Activated B cell treated with CpG ODN at 0.5 μM for 24 hours (primary cell): ENCODE measurements at regions not wholly inside any gene's neighbourhood (a gene's known extent, or its start where the extent isn't known, plus 50 kb on each side); places are given as distances from the start of the nearest gene placed in this dataset.

Experiments used
- ATAC-seq: fragments of 200-7000 bp; cut with Tn5 transposase; one replicate; pipeline ENCODE4 v1.10.0; 2021; ENCODE audit warnings: low read depth, mild to moderate bottlenecking, moderate library complexity
- CTCF ChIA-PET: fragments of 350-600 bp; sonication (Branson Sonifier 250); formaldehyde crosslinking; loops from one replicate; lab custom pipeline; 2021; ENCODE audit warnings: antibody characterized with exemption; lab: Charles Lee
- POLR2A ChIA-PET: fragments of 350-600 bp; sonication (Branson Sonifier 250); formaldehyde crosslinking; loops from one replicate; lab custom pipeline; 2021; ENCODE audit warnings: antibody characterized with exemption; lab: Charles Lee
- DNase-seq: peaks from one replicate; pipeline ENCODE4 v3.0.0; 2022
- H3K27ac Mint-ChIP-seq: one replicate; pipeline ENCODE4 v1.8.0; 2020; ENCODE audit warnings: mixed read lengths
- H3K27me3 Mint-ChIP-seq: one replicate; pipeline ENCODE4 v1.8.0; 2021; ENCODE audit warnings: mixed read lengths
- H3K36me3 Mint-ChIP-seq: one replicate; pipeline ENCODE4 v1.8.0; 2021; ENCODE audit warnings: low read depth, mixed read lengths
- H3K4me1 Mint-ChIP-seq: one replicate; pipeline ENCODE4 v1.8.0; 2021; ENCODE audit warnings: mixed read lengths
- H3K4me3 Mint-ChIP-seq: one replicate; pipeline ENCODE4 v1.8.0; 2020; ENCODE audit warnings: mild to moderate bottlenecking, mixed read lengths
- H3K9me3 Mint-ChIP-seq: one replicate; pipeline ENCODE4 v1.8.0; 2020; ENCODE audit warnings: mixed read lengths
- CTCF ChIP-seq: fragments of 200-600 bp; IDR thresholded peaks from one replicate; pipeline ENCODE4 v1.8.0; 2022; ENCODE audit warnings: antibody characterized with exemption, mild to moderate bottlenecking
- intact Hi-C: fragments of 100-400 bp; cut with micrococcal nuclease; formaldehyde crosslinking; loops from one replicate; pipeline ENCODE4 v1.15.1; 2024

GRCh38 chr20:7301807-7302206 lies 534.3 kb downstream of the BMP2 start:
- H3K27me3 Mint-ChIP-seq = no peaks in the 10 kb centered on the region
- ChIA-PET POLR2A (no interaction called here), CTCF (no interaction called here)
- TF ChIP-seq CTCF = no peak
- H3K9me3 Mint-ChIP-seq = peaks cover 2% of the 10 kb centered on the region
- no peak overlapping the region for H3K4me3 Mint-ChIP-seq
- DNase-seq (no peak), ATAC-seq (no peak)
- no peak overlapping the region for H3K27ac Mint-ChIP-seq
- H3K4me1 Mint-ChIP-seq = no peaks in the 10 kb centered on the region
- intact Hi-C loops = no loop called here
- H3K36me3 Mint-ChIP-seq = no peaks in the 10 kb centered on the region

GRCh38 chr20:7302250-7302649 lies 534.8 kb downstream of the BMP2 start:
- no peak overlapping the region for H3K4me3 Mint-ChIP-seq
- no peak overlapping the region for H3K27ac Mint-ChIP-seq
- CTCF ChIA-PET = no interaction called here
- H3K4me1 Mint-ChIP-seq = no peaks in the 10 kb centered on the region
- no peak for TF ChIP-seq CTCF
- peaks cover 2% of the 10 kb centered on the region for H3K9me3 Mint-ChIP-seq
- POLR2A ChIA-PET = no interaction called here
- ATAC-seq = no peak
- H3K36me3 Mint-ChIP-seq = no peaks in the 10 kb centered on the region
- intact Hi-C loops = no loop called here
- no peak for DNase-seq
- no peaks in the 10 kb centered on the region for H3K27me3 Mint-ChIP-seq

GRCh38 chr20:7305976-7306375 lies 538.5 kb downstream of the BMP2 start:
- Mint-ChIP-seq H3K4me1 (no peaks in the 10 kb centered on the region), H3K9me3 (no peaks in the 10 kb centered on the region), H3K27ac (no peak overlapping the region), H3K36me3 (no peaks in the 10 kb centered on the region), H3K27me3 (no peaks in the 10 kb centered on the region), H3K4me3 (no peak overlapping the region)
- CTCF ChIA-PET = no interaction called here
- POLR2A ChIA-PET = no interaction called here
- intact Hi-C loops = no loop called here
- no peak for ATAC-seq
- DNase-seq = no peak
- no peak for TF ChIP-seq CTCF

- H3K4me1 Mint-ChIP-seq = no peaks in the 10 kb centered on the region
- intact Hi-C loops = no loop called here
- H3K36me3 Mint-ChIP-seq = no peaks in the 10 kb centered on the region
These were observed 540.7 kb downstream of the BMP2 start for GRCh38 chr20:7308163-7308562.

GRCh38 chr20:7313047-7313446 lies 545.6 kb downstream of the BMP2 start:
- DNase-seq = no peak
- no peak overlapping the region for H3K4me3 Mint-ChIP-seq
- H3K27ac Mint-ChIP-seq = no peak overlapping the region

More at GRCh38 chr20:7308163-7308562, 540.7 kb downstream of the BMP2 start:
- POLR2A ChIA-PET = no interaction called here
- Mint-ChIP-seq H3K4me3 (no peak overlapping the region), H3K9me3 (no peaks in the 10 kb centered on the region), H3K27me3 (no peaks in the 10 kb centered on the region), H3K27ac (no peak overlapping the region)
- no peak for ATAC-seq
- CTCF ChIA-PET = no interaction called here
- TF ChIP-seq CTCF = no peak
- DNase-seq = no peak

More at GRCh38 chr20:7313047-7313446, 545.6 kb downstream of the BMP2 start:
- no peak for ATAC-seq
- ChIA-PET CTCF (no interaction called here), POLR2A (no interaction called here)
- no peak for TF ChIP-seq CTCF
- no peaks in the 10 kb centered on the region for H3K36me3 Mint-ChIP-seq
- peaks cover 3% of the 10 kb centered on the region for H3K9me3 Mint-ChIP-seq
- intact Hi-C loops = no loop called here
- H3K4me1 Mint-ChIP-seq = no peaks in the 10 kb centered on the region
- H3K27me3 Mint-ChIP-seq = no peaks in the 10 kb centered on the region
